ENCODE measurements at regions not wholly inside any gene's neighbourhood (a gene's known extent, or its start where the extent isn't known, plus 50 kb on each side); places are given as distances from the start of the nearest gene placed in this dataset.
A peak's percentile ranks its signal among the peaks of the same experiment; 100 is the strongest.

DNA sequence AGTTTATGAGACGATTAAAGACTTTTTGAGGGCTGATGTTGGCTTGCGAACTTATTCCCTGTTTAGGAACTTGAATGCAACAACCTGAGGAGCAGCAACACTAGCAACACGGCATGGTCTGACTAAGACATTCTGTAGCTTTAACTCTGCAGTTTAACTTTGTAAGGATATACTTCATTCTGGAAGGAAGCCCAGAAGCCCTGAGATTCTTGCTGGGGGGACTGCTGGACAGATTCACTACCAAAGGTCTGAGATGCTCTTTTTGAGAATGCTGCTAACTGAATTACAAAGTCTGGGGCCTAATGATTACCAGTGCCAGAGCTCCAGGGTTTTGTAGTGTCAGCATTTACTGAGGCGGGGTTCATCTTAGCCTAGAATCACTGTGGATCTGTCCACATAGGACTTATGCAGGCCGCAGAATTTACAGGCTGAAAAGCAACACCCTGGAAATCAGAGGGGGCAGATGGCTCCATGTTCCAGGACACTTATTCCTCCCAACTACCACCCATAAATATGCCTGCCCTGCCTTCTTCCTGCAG is 537.1 kb upstream of the CDH18 start:
- no peak for DNase-seq

DNA sequence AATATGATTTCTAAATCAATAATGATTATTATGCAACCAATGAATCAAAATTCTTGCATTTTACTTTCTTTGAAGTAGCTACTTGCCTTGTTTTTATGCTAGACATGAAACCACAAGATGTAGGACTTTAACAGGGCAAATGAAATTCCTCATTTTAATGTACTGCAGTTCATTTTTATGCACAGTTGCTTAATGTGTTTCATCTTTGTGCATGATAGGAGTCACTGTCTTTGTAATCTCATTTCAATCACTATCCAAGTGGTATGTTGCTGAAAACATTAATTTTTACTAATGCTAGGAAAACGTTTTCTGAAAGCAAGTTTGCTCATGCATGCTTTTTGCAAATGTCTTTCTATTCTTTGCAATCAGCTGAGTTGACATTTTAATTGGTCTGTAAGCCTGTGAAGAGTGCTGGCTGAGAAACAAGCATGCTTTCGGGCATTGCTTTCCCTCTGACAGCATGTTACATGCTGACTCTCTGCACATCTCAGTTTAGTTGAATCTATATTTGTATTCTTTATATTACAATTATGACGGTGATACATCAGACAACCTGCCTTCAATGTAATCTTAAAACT is 535.0 kb upstream of the CDH18 start:
- no peak for DNase-seq

DNA sequence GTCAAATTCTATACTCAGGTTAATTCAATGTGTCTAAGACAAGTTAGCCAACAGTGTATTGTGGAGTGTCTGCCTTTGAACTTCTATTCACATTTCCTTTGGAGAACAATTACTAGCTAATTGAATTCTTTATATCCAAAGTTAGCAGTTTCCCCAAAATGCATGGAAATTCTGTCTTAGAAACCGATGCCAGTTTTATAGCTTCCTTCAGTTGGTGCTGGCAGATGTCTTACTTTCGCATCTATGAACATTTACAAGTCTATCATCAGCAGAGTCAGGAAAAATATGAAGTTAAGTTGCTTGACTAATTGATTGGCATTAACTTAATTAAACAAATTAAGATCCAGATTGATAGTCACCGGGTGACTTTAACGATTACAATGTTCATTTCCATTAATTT is 527.6 kb upstream of the CDH18 start:
- no peak for DNase-seq

DNA sequence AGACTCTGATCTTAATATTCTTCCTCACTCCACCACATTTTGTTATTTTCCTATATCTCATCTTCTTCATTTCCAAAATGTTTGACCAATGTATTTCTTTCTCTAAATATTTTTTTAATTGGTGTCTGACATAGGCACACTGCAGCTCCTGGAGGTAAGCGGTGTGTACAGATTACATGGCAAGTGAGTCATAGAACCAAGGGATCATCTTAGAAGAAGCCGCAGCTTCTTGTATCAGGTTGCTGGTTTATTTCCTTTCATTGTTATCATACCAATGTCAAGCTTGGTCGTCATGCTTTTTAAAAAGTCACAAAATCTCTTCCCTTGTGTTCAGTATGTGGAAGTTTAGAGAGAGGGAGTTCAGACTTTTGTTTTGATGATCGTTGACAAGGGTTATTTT is 526.1 kb upstream of the CDH18 start:
- DNase-seq, result no peak

DNA sequence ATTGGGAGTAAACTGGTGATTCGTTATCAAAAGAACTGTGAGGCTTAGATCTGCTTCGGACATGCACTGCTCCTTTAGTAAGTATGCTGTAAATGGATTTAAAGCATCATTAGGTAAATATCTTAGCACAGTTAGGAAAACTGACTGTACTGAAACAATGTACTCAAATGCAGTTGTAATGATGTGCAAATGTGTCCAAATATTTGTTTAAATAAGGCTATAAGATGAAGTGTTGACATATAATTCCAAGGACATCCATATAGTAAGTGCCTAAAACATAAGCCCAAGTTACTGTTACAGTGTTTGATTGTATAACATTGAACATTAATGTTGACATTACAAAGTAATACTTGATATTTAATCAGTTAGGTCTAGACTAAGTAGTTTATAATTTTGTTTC is 512.5 kb upstream of the CDH18 start:
- DNase-seq, result no peak

DNA sequence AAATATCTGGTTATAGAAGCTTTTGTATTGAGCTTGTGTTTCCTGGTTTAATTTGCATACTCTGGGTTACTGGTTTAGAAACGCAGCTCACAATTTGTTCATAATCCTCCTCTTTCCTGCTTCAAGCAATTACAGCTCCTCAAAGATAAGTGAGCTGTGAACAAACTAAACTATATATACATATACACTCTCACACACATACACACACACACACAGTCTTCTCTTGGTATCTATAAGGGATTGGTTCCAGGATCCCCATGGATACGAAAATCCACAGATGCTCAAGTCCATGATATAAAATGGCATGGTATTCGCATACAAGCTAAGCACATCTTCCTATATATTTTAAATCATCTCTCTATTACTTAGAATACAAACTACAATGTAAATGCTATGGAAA is 510.9 kb upstream of the CDH18 start:
- no peak for DNase-seq

DNA sequence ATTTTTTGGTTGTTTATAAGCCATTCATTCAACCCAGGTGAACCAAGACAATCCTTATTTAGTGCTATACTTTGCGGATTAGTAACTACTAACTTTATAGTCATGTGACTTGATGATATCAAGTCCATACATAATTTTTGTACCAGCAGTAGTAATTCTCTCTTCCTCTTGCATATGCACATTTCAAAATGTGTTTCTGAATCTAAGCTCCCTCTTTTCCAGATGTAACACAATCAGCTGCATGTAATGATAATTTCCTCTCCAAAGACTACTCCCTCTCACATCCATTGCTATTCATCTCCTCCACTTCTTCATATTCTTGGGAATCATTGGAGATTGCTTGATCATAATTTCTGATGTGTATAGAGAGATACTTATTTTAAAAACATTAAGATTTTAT is 510.1 kb upstream of the CDH18 start:
- DNase-seq, result no peak

DNA sequence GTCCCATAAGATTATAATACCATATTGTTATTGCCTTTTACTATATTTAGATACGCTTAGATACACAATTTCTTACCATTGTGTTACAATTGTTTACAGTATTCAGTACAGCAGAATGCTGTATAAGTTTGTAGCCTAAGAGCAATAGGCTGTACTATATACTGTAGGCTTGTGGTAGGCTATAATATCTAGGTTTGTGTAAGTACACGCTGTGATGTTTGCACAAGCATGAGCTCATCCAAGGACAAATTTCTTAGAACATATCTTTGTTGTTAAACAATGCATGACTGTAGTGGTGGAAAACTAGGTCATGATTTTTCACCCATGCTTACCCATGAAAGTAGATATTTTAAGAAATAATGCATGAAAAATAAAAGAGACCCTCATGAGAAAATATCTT is 509.4 kb upstream of the CDH18 start:
- DNase-seq, result no peak

DNA sequence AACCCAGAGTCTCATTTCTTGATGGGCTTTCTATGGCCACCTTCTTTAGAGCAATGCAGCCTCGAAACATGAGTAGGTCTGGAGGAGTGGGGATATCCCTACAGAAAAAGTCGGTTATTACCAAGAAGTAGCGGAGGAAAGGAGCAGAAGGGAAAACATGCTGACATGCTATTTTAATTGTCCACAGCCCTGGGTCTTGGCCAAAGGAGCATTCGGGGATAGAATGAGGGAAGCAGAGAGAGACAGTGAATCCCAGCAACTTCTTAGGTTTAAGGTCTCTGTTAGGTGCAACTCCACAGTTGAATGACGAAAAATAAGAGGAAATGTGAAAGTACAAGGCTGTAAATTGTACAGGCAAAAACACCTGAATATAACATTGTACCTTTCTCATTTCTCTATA is 506.7 kb upstream of the CDH18 start:
- DNase-seq, result no peak

DNA sequence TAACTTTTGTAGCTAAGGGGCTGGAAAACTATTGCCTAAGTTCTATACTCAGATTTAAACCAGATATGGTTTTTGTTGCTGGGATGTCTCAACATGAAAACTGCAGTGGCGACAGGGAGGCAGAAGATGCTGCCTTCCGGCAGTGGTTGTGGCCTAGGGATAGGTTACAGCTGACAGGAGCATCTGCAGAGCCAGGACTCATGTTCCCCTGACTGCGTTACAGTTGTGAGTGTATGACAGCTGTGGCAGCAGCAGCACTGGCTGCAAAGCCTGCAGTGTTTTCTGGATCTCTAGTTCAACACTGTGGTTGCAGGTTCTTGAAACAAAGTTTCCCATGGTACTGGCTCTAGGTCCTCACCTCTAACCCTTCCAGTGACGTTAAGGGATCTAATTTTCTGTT is 498.8 kb upstream of the CDH18 start:
- DNase-seq, result no peak

DNA sequence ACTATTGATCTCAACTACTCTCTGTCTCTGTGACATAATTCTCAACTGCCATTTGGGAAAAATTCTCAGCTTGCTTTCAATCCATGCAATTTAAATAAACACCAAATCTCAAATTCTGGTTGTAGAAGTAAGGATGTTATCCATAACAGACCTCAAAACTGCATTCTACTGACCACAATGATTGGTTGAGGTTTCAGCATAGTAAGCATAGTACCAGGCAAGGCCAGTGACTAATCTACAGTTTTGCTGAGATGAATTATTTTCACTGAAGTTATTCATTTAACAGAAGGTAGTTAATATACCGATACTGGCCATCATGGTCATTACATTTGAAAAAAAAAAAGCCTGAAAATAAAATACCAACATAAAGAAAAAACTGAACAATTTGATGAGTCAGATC is 488.0 kb upstream of the CDH18 start:
- DNase-seq, result no peak

DNA sequence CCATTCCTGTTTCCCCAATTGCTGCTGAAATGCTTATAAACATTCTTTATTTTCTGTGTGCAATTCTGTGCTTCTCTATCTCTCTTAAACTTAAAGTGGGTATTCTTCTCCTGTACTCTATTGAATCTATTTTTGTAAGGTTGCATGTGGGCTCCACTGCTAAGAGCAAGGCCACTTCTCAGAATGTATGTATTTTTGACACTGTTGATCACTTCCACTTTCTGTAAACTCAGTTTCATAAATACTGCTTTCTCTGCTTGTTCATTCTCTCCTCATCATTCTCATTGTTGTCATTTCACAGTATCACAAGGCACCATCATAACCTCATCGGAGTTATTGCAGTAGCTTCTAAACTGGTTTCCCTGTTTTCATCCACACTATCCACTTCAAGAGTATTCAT is 483.0 kb upstream of the CDH18 start:
- no peak for DNase-seq

DNA sequence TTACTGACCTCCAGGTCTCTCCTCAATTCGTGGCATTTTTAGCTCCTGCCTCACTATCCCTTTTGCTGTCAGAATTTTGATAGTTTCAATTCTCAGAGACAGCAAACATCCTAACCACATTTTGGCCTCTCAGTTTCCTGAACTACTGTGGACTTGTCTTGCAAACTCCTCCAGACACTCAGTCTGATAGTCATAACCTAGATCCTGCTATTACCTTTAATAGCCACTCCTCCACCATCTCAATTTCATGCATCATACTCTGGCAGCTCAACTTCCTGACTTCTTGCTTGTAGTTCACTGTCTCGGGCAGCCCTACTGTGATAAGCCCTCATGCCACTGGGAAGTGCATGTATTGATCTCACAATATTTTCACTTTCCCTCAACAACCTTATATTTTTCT is 481.8 kb upstream of the CDH18 start:
- DNase-seq, result no peak

DNA sequence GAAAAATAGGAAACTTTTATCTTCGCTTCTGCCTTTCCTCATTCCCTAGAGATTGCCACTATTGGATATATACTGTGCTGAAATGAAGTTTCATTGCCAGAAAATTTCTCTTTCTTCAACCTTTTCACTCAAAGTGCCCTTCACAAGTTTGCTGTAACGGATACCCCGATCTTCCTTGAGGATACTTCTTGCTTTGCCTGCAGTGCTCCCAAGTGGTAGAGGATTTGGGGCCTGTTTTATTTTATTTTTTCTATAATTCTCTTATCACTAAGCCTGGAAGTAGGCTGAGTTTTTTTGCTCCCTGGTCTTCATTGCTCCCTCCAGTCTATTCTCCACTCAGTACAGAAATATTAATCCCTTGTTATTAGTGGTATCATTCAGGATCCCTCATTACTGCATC is 481.4 kb upstream of the CDH18 start:
- peak in 1 of 2 experiments; percentile 10 for DNase-seq

DNA sequence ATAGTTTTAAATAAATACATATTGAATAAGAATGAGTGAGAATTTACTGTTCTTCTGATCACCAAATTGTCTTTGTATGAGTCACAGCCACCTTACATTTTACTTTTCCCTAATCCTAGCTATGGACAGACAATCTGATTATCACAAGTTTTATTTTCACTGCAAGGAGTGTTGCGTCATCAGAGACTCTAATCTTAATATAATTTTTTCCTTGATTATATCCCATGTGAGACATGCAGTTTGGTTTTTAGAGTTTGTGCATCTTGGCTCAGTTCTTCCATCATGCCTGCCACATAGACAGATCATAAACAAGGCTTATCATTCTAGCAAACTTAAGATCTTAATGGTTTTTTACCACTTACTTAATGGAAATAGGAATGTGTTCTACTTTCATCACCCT is 478.5 kb upstream of the CDH18 start:
- no peak for DNase-seq

DNA sequence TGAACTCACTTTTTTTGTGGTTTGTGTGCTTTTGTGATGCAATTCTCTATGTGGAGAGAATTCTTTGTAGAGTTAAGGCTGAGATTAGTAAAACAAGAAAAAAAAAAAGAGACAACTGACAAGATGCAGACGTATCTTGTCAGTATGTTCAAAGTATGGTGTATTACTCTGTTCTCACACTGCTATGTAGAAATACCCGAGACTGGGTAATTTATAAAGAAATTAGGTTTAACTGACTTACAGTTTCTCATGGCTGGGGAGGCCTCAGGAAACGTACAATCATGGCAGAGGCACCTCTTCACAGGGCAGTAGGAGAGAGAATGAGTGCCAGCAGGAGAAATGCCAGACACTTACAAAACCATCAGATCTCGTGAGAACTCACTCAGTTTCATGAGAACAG is 475.2 kb upstream of the CDH18 start:
- no peak for DNase-seq

DNA sequence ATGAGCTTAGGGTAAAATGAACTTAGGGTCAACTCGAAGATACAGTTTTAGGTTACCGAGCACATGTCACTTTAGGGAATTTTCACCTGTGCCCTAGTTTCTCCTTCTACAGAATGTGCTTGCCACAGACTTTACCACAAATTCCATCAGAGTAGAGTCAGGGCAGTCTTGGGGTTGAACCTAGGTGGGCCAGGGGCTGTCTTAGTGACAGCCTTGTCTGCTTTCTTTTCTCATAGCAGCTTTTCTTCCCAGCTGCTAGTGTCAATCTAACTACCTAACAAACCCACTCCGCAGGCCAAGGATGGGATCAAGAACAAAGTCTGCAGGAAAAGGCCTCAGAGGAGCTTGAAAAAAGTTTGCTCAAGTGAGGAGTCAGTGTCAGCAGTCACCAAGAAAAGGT is 458.1 kb upstream of the CDH18 start:
- DNase-seq, result no peak

DNA sequence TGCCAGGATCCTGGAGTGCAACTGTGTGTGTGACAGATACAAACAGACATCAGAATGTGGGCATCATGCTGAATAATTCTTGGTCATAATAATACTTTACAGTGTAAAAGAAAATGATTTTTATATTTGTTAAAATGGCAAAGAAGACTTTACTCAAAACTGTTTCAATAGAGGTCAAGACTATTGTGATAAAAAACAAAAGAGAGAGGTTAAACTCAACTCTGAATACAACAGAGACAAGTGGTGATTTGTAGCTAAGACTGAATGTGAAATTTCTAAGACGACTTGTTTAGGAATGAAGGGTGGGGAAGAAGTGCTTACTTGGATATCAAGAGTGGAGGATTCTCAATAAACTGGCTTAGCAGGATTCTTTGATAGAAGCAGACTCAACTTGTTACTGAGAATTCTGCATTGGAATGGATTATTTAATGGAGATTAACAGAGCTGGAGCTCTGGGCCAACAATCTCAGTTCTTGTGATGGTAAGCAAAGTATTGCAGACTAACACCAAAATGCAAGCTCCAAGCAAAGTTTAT is 457.4 kb upstream of the CDH18 start:
- DNase-seq, result no peak

DNA sequence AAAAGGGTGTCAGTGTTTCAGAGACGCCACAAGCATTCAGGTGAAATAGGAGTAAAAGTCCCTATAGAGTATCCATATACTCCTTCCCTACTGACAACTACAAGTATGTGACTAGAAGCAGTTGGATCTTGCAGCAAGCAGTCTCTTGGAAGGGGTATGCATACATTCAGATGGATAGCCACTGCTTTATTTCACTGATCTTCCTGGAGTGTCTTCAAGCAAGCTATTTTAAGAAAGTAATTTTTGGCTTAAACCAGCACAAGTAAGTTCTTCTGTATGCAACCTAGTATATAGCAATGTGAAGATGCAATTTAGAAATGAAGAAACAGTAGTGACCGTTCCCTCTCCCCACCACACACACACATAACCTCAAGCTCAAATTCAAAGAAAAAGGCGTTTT is 446.8 kb upstream of the CDH18 start:
- no peak for DNase-seq

DNA sequence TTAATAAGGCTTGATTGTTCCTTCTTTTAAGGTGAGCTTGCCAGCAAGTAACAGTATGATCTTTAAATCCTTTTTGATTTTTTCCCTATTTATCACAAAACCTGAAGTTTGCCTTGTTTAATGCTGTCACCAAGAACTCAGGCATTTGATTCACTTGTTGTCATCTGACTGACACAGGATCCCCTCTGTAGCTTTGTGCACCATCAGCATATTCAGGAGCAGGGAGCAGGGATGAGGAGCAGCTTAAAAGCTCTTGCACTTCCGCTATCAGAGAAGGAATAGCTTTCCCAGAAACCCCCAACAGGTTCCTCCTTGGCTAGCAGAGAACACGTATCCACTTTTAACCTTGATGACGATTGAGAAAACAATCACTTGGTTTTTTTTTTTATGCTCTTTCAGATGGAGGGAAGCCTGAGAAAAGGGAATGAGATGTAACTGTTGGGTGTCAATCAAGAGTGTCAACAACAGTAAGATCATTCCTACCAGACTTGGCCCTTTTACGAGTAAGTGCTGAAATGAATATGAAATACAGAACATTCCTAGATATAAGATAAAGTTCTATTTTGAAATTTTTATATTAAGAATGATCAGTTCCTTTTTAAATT is 433.1 kb upstream of the CDH18 start:
- DNase-seq, result no peak
